PC-3 (cell line): ENCODE measurements at regions not wholly inside any gene's neighbourhood (a gene's known extent, or its start where the extent isn't known, plus 50 kb on each side); places are given as distances from the start of the nearest gene placed in this dataset.
A peak's percentile ranks its signal among the peaks of the same experiment; 100 is the strongest.

Experiments used
- ATAC-seq: fragments of 200-7000 bp; cut with Tn5 transposase; 2 replicates; pipeline ENCODE4 v1.9.1; 2020; ENCODE audit warnings: mild to moderate bottlenecking, moderate library complexity
- BruUV-seq: library from RNA; stranded (reverse); fragments of 400-500 nt; replicated peaks from 2 replicates; lab custom pipeline; 2021; lab: Mats Ljungman, UMichigan
- CTCF ChIA-PET: fragments of 300-600 bp; sonication (Branson Sonifier 250); formaldehyde crosslinking; loops from one replicate; lab custom pipeline; 2022; ENCODE audit warnings: antibody characterized with exemption; lab: Charles Lee
- POLR2A ChIA-PET: fragments of 300-600 bp; sonication (Branson Sonifier 250); formaldehyde crosslinking; loops from one replicate; lab custom pipeline; 2022; ENCODE audit warnings: antibody characterized with exemption; ENCODE audit not compliant: unreplicated experiment; lab: Charles Lee
- DNase-seq: peaks from one replicate; pipeline ENCODE4 v3.0.0-alpha.2; 2015
- H2AFZ ChIP-seq: fragments of 300-600 bp; sonication (generic); 2 replicates; pipeline ENCODE4 v1.6.0; 2016; ENCODE audit warnings: antibody characterized with exemption, low read length
- H3F3A ChIP-seq: fragments of 300-600 bp; sonication (generic); one replicate; pipeline ENCODE4 v1.6.0; 2017; ENCODE audit warnings: antibody characterized with exemption, low read length, control low read depth, mild to moderate bottlenecking; ENCODE audit not compliant: unreplicated experiment
- H3K27ac ChIP-seq: fragments of 300-600 bp; sonication (generic); 2 replicates; pipeline ENCODE4 v1.5.1; 2016; ENCODE audit warnings: mild to moderate bottlenecking, low read length
- H3K27me3 ChIP-seq: fragments of 300-600 bp; sonication (generic); 2 replicates; pipeline ENCODE4 v1.6.1; 2016; ENCODE audit warnings: low read length, mixed read lengths
- H3K36me3 ChIP-seq: fragments of 300-600 bp; sonication (generic); 2 replicates; pipeline ENCODE4 v1.6.1; 2016; ENCODE audit warnings: low read depth, mixed run types, low read length, mixed read lengths
- H3K4me1 ChIP-seq: fragments of 300-600 bp; sonication (generic); 2 replicates; pipeline ENCODE4 v1.5.1; 2016; ENCODE audit warnings: low read length; ENCODE audit not compliant: insufficient read depth
- H3K4me2 ChIP-seq: fragments of 300-600 bp; sonication (generic); 2 replicates; pipeline ENCODE4 v1.6.0; 2016; ENCODE audit warnings: low read length
- H3K4me3 ChIP-seq: fragments of 300-600 bp; sonication (generic); 2 replicates; pipeline ENCODE4 v1.5.1; 2016; ENCODE audit warnings: mild to moderate bottlenecking, low read length, mixed read lengths
- H3K79me2 ChIP-seq: fragments of 300-600 bp; sonication (generic); 2 replicates; pipeline ENCODE4 v1.6.1; 2017; ENCODE audit warnings: low read length, mixed read lengths
- H3K9ac ChIP-seq: fragments of 300-600 bp; sonication (generic); 2 replicates; pipeline ENCODE4 v1.6.0; 2016; ENCODE audit warnings: mild to moderate bottlenecking, low read length
- H3K9me2 ChIP-seq: fragments of 300-600 bp; sonication (generic); replicated peaks from 2 replicates; pipeline ENCODE4 v1.6.1; 2016; ENCODE audit warnings: mixed run types, low read length, mixed read lengths
- H3K9me3 ChIP-seq: fragments of 300-600 bp; sonication (generic); 2 replicates; pipeline ENCODE4 v1.6.1; 2016; ENCODE audit warnings: low read length, mixed read lengths
- H4K20me1 ChIP-seq: fragments of 300-600 bp; sonication (generic); 2 replicates; pipeline ENCODE4 v1.6.1; 2016; ENCODE audit warnings: low read length, mixed read lengths
- CTCF ChIP-seq: fragments of 300-600 bp; sonication (generic); conservative IDR thresholded peaks from 2 replicates; pipeline ENCODE4 v1.5.1; 2017; ENCODE audit warnings: antibody characterized with exemption, low read depth, mild to moderate bottlenecking, low read length
- EZH2 ChIP-seq: fragments of 300-600 bp; sonication (generic); IDR thresholded peaks from one replicate; pipeline ENCODE4 v1.6.1; 2017; ENCODE audit warnings: antibody characterized with exemption, mild to moderate bottlenecking, low read length; ENCODE audit not compliant: unreplicated experiment
- EZH2phosphoT487 ChIP-seq: fragments of 300-600 bp; sonication (generic); IDR thresholded peaks from 2 replicates; pipeline ENCODE4 v1.6.1; 2018; ENCODE audit warnings: mild to moderate bottlenecking, antibody characterized with exemption, low read length, borderline replicate concordance
- intact Hi-C: fragments of 100-400 bp; cut with micrococcal nuclease; formaldehyde crosslinking; loops from 2 replicates; pipeline ENCODE4 v1.9.0; 2023

GRCh38 chr4:137668885-137669545 is 136.7 kb upstream of the PCDH18 start:
- Histone ChIP-seq H3K4me2 (no peak overlapping the region), H3K36me3 (no peaks in the 10 kb centered on the region), H3F3A (no peaks in the 10 kb centered on the region), H3K4me1 (peaks cover 14% of the 10 kb centered on the region), H3K4me3 (no peak overlapping the region), H2AFZ (no peak overlapping the region), H3K9me2 (no peaks in the 10 kb centered on the region), H3K27ac (no peak overlapping the region), H4K20me1 (no peaks in the 10 kb centered on the region), H3K9me3 (no peaks in the 10 kb centered on the region), H3K9ac (no peak overlapping the region), H3K79me2 (no peaks in the 10 kb centered on the region), H3K27me3 (no peaks in the 10 kb centered on the region)
- intact Hi-C loops = loop anchor here (10.0 kb wide), 1 partner anchor 136 kb away; no protein-coding TSS in a partner anchor
- DNase-seq (no peak), ATAC-seq (no peak)
- ChIA-PET POLR2A (no interaction called here), CTCF (no interaction called here)
- TF ChIP-seq EZH2phosphoT487 (no peak), EZH2 (no peak), CTCF (no peak)
- no TSS peak for BruUV-seq

GRCh38 chr4:137664416-137664815 is 132.1 kb upstream of the PCDH18 start:
- peak; percentile 33 for ATAC-seq
- peak overlapping the region; percentile 19 for H3K27ac ChIP-seq
- ChIA-PET CTCF (interaction anchor here (0.9 kb wide), 1 partner anchor 540 kb away, joined by 3 read pairs; no protein-coding TSS in a partner anchor), POLR2A (interaction anchor here (0.6 kb wide), 2 partner anchors 366 to 693 kb away, joined by 4 to 16 read pairs; no protein-coding TSS in a partner anchor)
- no peaks in the 10 kb centered on the region for H3K79me2 ChIP-seq
- H3K9me3 ChIP-seq = no peaks in the 10 kb centered on the region
- H3K4me3 ChIP-seq = no peak overlapping the region
- H3K9me2 ChIP-seq = no peaks in the 10 kb centered on the region
- H3K9ac ChIP-seq = no peak overlapping the region
- H3K4me1 ChIP-seq = peaks cover 18% of the 10 kb centered on the region
- no peak for DNase-seq
- no peak for TF ChIP-seq EZH2phosphoT487
- no peak for TF ChIP-seq EZH2
- TF ChIP-seq CTCF = no peak
- peak overlapping the region; percentile 53; the same call in 1 of the 2 replicates for H3K4me2 ChIP-seq
- peak overlapping the region; percentile 69; the same call in 1 of the 2 replicates for H2AFZ ChIP-seq
- H3F3A ChIP-seq = no peaks in the 10 kb centered on the region
- H4K20me1 ChIP-seq = no peaks in the 10 kb centered on the region
- no peaks in the 10 kb centered on the region for H3K36me3 ChIP-seq
- H3K27me3 ChIP-seq = no peaks in the 10 kb centered on the region
- intact Hi-C loops = loop anchor here (1.0 to 10.0 kb wide), 3 partner anchors 16 to 542 kb away; no protein-coding TSS in a partner anchor
- BruUV-seq = no TSS peak

GRCh38 chr4:137664046-137664387 is 131.7 kb upstream of the PCDH18 start:
- peaks cover 18% of the 10 kb centered on the region for H3K4me1 ChIP-seq
- CTCF ChIA-PET = interaction anchor here (0.9 kb wide), 1 partner anchor 540 kb away, joined by 3 read pairs; no protein-coding TSS in a partner anchor
- intact Hi-C loops = loop anchor here (1.0 to 10.0 kb wide), 3 partner anchors 16 to 542 kb away; no protein-coding TSS in a partner anchor
- peak overlapping the region; percentile 53 for H3K4me2 ChIP-seq
- H3K36me3 ChIP-seq = no peaks in the 10 kb centered on the region
- H3K9me2 ChIP-seq = no peaks in the 10 kb centered on the region
- POLR2A ChIA-PET = interaction anchor here (0.6 kb wide), 2 partner anchors 365 to 692 kb away, joined by 4 to 16 read pairs; no protein-coding TSS in a partner anchor
- peak overlapping the region; percentile 69 for H2AFZ ChIP-seq
- H3K27ac ChIP-seq = peak overlapping the region; percentile 19
- DNase-seq (peak; percentile 49), ATAC-seq (peak; percentile 88)
- H3K9me3 ChIP-seq = no peaks in the 10 kb centered on the region
- no peaks in the 10 kb centered on the region for H3K79me2 ChIP-seq
- no peaks in the 10 kb centered on the region for H4K20me1 ChIP-seq
- no peak for TF ChIP-seq EZH2
- TF ChIP-seq EZH2phosphoT487 = no peak
- TF ChIP-seq CTCF = no peak
- no peak overlapping the region for H3K4me3 ChIP-seq
- no TSS peak for BruUV-seq
- no peaks in the 10 kb centered on the region for H3F3A ChIP-seq
- H3K27me3 ChIP-seq = no peaks in the 10 kb centered on the region
- no peak overlapping the region for H3K9ac ChIP-seq
